Stimulated activated naive CD8-positive, alpha-beta T cell treated with anti-CD3 and anti-CD28 coated beads, Interleukin-15, amount 100 ng/mL, for 72 hours (primary cell): ENCODE measurements at regions not wholly inside any gene's neighbourhood (a gene's known extent, or its start where the extent isn't known, plus 50 kb on each side); places are given as distances from the start of the nearest gene placed in this dataset.

Experiments
- ATAC-seq: fragments of 150-1000 bp; cut with Tn5 transposase; 2 replicates; pipeline ENCODE4 v1.10.0; 2021; ENCODE audit warnings: mild to moderate bottlenecking, moderate library complexity
- DNase-seq, 2 donors: peaks; one replicate each; pipeline ENCODE4 v3.0.0; 2021 to 2022
- H3K27ac Mint-ChIP-seq, 2 donors: one replicate each; pipeline ENCODE4 v1.8.0; 2022; ENCODE audit warnings: mild to moderate bottlenecking in 2 of 2, mixed read lengths in 2 of 2, moderate library complexity in 2 of 2
- H3K27me3 Mint-ChIP-seq: one replicate; pipeline ENCODE4 v1.8.0; 2022; ENCODE audit warnings: mixed read lengths
- H3K4me1 Mint-ChIP-seq: one replicate; pipeline ENCODE4 v1.8.0; 2022; ENCODE audit warnings: mild to moderate bottlenecking, mixed read lengths
- H3K4me3 Mint-ChIP-seq, 2 donors: one replicate each; pipeline ENCODE4 v1.8.0; 2022; ENCODE audit warnings: mild to moderate bottlenecking in 2 of 2, mixed read lengths in 2 of 2, moderate library complexity in 1 of 2
- H3K9me3 Mint-ChIP-seq, 2 donors: one replicate each; pipeline ENCODE4 v1.8.0; 2022; ENCODE audit warnings: mixed read lengths in 2 of 2

GRCh38 chr4:27911047-27911446 lies 1050.4 kb downstream of the STIM2 start:
- peaks cover 9 to 25% of the 10 kb centered on the region in 2 donors for H3K9me3 Mint-ChIP-seq
- no peaks in the 10 kb centered on the region for H3K27me3 Mint-ChIP-seq
- no peak overlapping the region for H3K27ac Mint-ChIP-seq
- DNase-seq (no peak), ATAC-seq (no peak)
- no peaks in the 10 kb centered on the region for H3K4me1 Mint-ChIP-seq
- no peak overlapping the region for H3K4me3 Mint-ChIP-seq

- no peaks in the 10 kb centered on the region for H3K27me3 Mint-ChIP-seq
- no peaks in the 10 kb centered on the region for H3K4me1 Mint-ChIP-seq
- H3K4me3 Mint-ChIP-seq = no peak overlapping the region
- ATAC-seq = no peak
- peaks cover 9 to 23% of the 10 kb centered on the region in 2 donors for H3K9me3 Mint-ChIP-seq
- DNase-seq = no peak
- no peak overlapping the region for H3K27ac Mint-ChIP-seq
These were observed 1053.1 kb downstream of the STIM2 start for GRCh38 chr4:27913738-27914137.

- peaks cover 10 to 12% of the 10 kb centered on the region in 2 donors for H3K9me3 Mint-ChIP-seq
- H3K27ac Mint-ChIP-seq = no peak overlapping the region
- H3K4me3 Mint-ChIP-seq = no peak overlapping the region
- no peaks in the 10 kb centered on the region for H3K27me3 Mint-ChIP-seq
- ATAC-seq = no peak
- no peaks in the 10 kb centered on the region for H3K4me1 Mint-ChIP-seq
- DNase-seq = no peak
These were observed 1055.2 kb downstream of the STIM2 start for GRCh38 chr4:27915822-27916221.

- no peaks in the 10 kb centered on the region for H3K27me3 Mint-ChIP-seq
- no peaks in the 10 kb centered on the region for H3K4me1 Mint-ChIP-seq
- ATAC-seq (no peak), DNase-seq (no peak)
- no peak overlapping the region for H3K27ac Mint-ChIP-seq
- peaks cover 12 to 16% of the 10 kb centered on the region in 2 donors for H3K9me3 Mint-ChIP-seq
- H3K4me3 Mint-ChIP-seq = no peak overlapping the region
These were observed 1056.0 kb downstream of the STIM2 start for GRCh38 chr4:27916452-27917184.

GRCh38 chr4:27917381-27917780 lies 1056.7 kb downstream of the STIM2 start:
- H3K9me3 Mint-ChIP-seq = peaks cover 17 to 20% of the 10 kb centered on the region in 2 donors
- H3K4me1 Mint-ChIP-seq = no peaks in the 10 kb centered on the region
- no peak overlapping the region for H3K4me3 Mint-ChIP-seq
- no peaks in the 10 kb centered on the region for H3K27me3 Mint-ChIP-seq
- H3K27ac Mint-ChIP-seq = no peak overlapping the region
- ATAC-seq (no peak), DNase-seq (no peak)

GRCh38 chr4:27921231-27921630 lies 1060.6 kb downstream of the STIM2 start:
- no peak for DNase-seq
- Mint-ChIP-seq H3K9me3 (peaks cover 12 to 17% of the 10 kb centered on the region in 2 donors), H3K4me1 (no peaks in the 10 kb centered on the region), H3K27ac (no peak overlapping the region), H3K27me3 (no peaks in the 10 kb centered on the region), H3K4me3 (no peak overlapping the region)
- ATAC-seq = no peak

- Mint-ChIP-seq H3K27ac (no peak overlapping the region), H3K27me3 (no peaks in the 10 kb centered on the region), H3K4me1 (no peaks in the 10 kb centered on the region), H3K9me3 (peaks cover 6 to 8% of the 10 kb centered on the region in 2 donors), H3K4me3 (no peak overlapping the region)
- no peak for ATAC-seq
- DNase-seq = no peak
These were observed 1068.3 kb downstream of the STIM2 start for GRCh38 chr4:27928761-27929540.

- Mint-ChIP-seq H3K27ac (no peak overlapping the region), H3K27me3 (no peaks in the 10 kb centered on the region), H3K9me3 (peaks cover 6 to 8% of the 10 kb centered on the region in 2 donors), H3K4me3 (no peak overlapping the region), H3K4me1 (no peaks in the 10 kb centered on the region)
- no peak for DNase-seq
- no peak for ATAC-seq
These were observed 1069.7 kb downstream of the STIM2 start for GRCh38 chr4:27930291-27930690.

- ATAC-seq (no peak), DNase-seq (no peak)
- peaks cover 6 to 8% of the 10 kb centered on the region in 2 donors for H3K9me3 Mint-ChIP-seq
- H3K4me3 Mint-ChIP-seq = no peak overlapping the region
- no peaks in the 10 kb centered on the region for H3K27me3 Mint-ChIP-seq
- H3K4me1 Mint-ChIP-seq = no peaks in the 10 kb centered on the region
- H3K27ac Mint-ChIP-seq = no peak overlapping the region
These were observed 1070.3 kb downstream of the STIM2 start for GRCh38 chr4:27930976-27931375.

GRCh38 chr4:27931584-27931983 lies 1070.9 kb downstream of the STIM2 start:
- no peak for ATAC-seq
- Mint-ChIP-seq H3K27ac (no peak overlapping the region), H3K9me3 (peaks cover 6 to 8% of the 10 kb centered on the region in 2 donors), H3K27me3 (no peaks in the 10 kb centered on the region), H3K4me1 (no peaks in the 10 kb centered on the region), H3K4me3 (no peak overlapping the region)
- DNase-seq = no peak

- Mint-ChIP-seq H3K27ac (no peak overlapping the region), H3K4me1 (no peaks in the 10 kb centered on the region), H3K27me3 (no peaks in the 10 kb centered on the region), H3K9me3 (peaks cover 2 to 9% of the 10 kb centered on the region in 2 donors), H3K4me3 (no peak overlapping the region)
- no peak for ATAC-seq
- DNase-seq = no peak
These were observed 1074.2 kb downstream of the STIM2 start for GRCh38 chr4:27934871-27935270.

- Mint-ChIP-seq H3K4me1 (no peaks in the 10 kb centered on the region), H3K4me3 (no peak overlapping the region), H3K27me3 (no peaks in the 10 kb centered on the region), H3K9me3 (peaks cover 6 to 7% of the 10 kb centered on the region in 2 donors), H3K27ac (no peak overlapping the region)
- ATAC-seq (no peak), DNase-seq (no peak)
These were observed 1086.2 kb downstream of the STIM2 start for GRCh38 chr4:27946799-27947198.

GRCh38 chr4:27947302-27947701 lies 1086.7 kb downstream of the STIM2 start:
- H3K27me3 Mint-ChIP-seq = no peaks in the 10 kb centered on the region
- H3K9me3 Mint-ChIP-seq = peaks cover 6 to 8% of the 10 kb centered on the region in 2 donors
- ATAC-seq (no peak), DNase-seq (no peak)
- no peaks in the 10 kb centered on the region for H3K4me1 Mint-ChIP-seq
- no peak overlapping the region for H3K27ac Mint-ChIP-seq
- H3K4me3 Mint-ChIP-seq = no peak overlapping the region

- no peak for DNase-seq
- Mint-ChIP-seq H3K27ac (no peak overlapping the region), H3K9me3 (peaks cover 3 to 7% of the 10 kb centered on the region in 2 donors), H3K4me3 (no peak overlapping the region), H3K4me1 (no peaks in the 10 kb centered on the region), H3K27me3 (no peaks in the 10 kb centered on the region)
- no peak for ATAC-seq
These were observed 1103.5 kb downstream of the STIM2 start for GRCh38 chr4:27964095-27964494.

GRCh38 chr4:27966664-27967063 lies 1106.0 kb downstream of the STIM2 start:
- peaks cover 4 to 7% of the 10 kb centered on the region in 2 donors for H3K9me3 Mint-ChIP-seq
- no peak for ATAC-seq
- H3K4me1 Mint-ChIP-seq = no peaks in the 10 kb centered on the region
- no peak for DNase-seq
- no peak overlapping the region for H3K4me3 Mint-ChIP-seq
- H3K27ac Mint-ChIP-seq = no peak overlapping the region
- no peaks in the 10 kb centered on the region for H3K27me3 Mint-ChIP-seq

GRCh38 chr4:27973056-27973455 lies 1112.4 kb downstream of the STIM2 start:
- peaks cover 20 to 21% of the 10 kb centered on the region in 2 donors for H3K9me3 Mint-ChIP-seq
- H3K4me1 Mint-ChIP-seq = no peaks in the 10 kb centered on the region
- no peak for DNase-seq
- no peaks in the 10 kb centered on the region for H3K27me3 Mint-ChIP-seq
- H3K4me3 Mint-ChIP-seq = no peak overlapping the region
- ATAC-seq = no peak
- no peak overlapping the region for H3K27ac Mint-ChIP-seq
